HFF-Myc (cell line): ENCODE measurements at regions not wholly inside any gene's neighbourhood (a gene's known extent, or its start where the extent isn't known, plus 50 kb on each side); places are given as distances from the start of the nearest gene placed in this dataset.
A peak's percentile ranks its signal among the peaks of the same experiment; 100 is the strongest.

ENCODE experiments used
- DNase-seq: peaks from one replicate; pipeline ENCODE4 v3.0.0-alpha.2; 2011; ENCODE audit warnings: low read depth; ENCODE audit errors: extremely low read depth
- H3K4me3 ChIP-seq: replicated peaks from 2 replicates; pipeline ENCODE4 v1.5.1; 2011; ENCODE audit warnings: low read depth, mild to moderate bottlenecking, control low read depth, low read length
- TF ChIP-seq, protein P1 (sequence below): IDR thresholded peaks from 2 replicates; pipeline ENCODE4 v1.5.1; 2012; ENCODE audit warnings: mild to moderate bottlenecking, low read depth, low read length, control low read depth; ENCODE audit errors: missing control alignments

DNA sequence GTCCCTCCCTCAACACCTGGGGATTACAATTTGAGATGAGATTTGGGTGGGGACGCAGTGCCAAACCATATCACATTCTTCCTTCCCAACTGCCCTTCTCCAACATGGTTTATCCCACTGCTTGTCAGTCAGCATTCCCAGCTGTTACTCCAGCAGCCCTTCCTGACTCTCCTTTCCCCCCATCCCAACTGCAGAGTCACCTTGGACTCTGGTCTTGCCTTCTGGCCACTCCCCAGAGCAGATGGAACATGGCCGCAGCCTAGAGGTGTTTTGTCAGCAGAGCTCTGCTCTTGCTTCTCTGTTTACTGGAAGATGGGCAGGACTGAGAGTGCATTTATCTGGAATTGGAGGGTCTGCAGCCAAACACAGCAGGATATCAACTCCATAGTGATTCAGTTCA, 51.2 kb upstream of the MEX3C start:
- no peak for DNase-seq
- H3K4me3 ChIP-seq = no peak overlapping the region
- TF ChIP-seq, protein P1, sequence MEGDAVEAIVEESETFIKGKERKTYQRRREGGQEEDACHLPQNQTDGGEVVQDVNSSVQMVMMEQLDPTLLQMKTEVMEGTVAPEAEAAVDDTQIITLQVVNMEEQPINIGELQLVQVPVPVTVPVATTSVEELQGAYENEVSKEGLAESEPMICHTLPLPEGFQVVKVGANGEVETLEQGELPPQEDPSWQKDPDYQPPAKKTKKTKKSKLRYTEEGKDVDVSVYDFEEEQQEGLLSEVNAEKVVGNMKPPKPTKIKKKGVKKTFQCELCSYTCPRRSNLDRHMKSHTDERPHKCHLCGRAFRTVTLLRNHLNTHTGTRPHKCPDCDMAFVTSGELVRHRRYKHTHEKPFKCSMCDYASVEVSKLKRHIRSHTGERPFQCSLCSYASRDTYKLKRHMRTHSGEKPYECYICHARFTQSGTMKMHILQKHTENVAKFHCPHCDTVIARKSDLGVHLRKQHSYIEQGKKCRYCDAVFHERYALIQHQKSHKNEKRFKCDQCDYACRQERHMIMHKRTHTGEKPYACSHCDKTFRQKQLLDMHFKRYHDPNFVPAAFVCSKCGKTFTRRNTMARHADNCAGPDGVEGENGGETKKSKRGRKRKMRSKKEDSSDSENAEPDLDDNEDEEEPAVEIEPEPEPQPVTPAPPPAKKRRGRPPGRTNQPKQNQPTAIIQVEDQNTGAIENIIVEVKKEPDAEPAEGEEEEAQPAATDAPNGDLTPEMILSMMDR = no peak

DNA sequence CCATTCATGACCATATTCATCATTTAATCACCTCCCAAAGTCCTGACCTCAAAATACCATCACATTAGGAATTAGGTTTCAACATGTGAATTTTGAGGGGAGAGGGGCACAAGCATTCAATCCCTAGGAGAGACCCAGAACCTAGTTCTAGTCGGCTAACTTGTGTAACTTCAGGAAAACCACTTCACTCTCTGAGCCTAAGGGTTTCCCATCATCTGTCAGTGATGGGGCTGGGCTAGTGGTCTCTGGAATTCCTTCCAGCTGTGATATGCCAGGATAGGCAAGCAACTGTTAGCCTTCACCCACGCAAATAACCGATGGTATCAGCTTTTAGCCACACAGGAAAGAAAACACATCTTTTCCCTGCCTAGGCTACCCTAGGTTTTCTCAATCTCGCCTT, 52.5 kb upstream of the MEX3C start:
- TF ChIP-seq, protein P1 = no peak
- H3K4me3 ChIP-seq = no peak overlapping the region
- DNase-seq = no peak

DNA sequence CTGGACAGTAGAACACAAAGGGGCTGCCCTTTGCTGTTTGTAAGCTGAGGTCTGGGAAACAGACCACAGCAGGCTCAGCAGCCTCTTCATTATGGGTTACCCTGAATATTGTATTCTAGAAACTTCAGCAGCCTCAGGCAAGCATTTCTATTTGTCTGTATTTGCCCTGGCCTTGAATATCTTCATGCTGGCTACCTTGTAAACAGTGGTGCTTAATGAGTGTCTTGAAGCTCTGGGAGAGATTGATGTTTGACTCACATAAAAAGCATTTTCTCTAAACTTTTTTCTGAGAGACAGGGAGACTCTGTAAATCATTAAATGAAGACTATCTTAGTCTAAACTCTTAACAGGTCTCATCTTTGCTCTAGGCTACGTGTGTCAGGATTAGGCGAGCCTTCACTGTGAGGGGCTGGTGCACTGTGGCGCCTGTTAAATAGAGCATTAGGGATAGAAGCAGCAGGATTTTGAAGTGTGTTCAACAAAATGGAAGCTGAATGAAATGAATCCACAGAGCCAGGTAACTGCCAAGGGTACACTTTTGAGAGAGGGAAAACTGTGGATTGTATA, 53.1 kb upstream of the MEX3C start:
- H3K4me3 ChIP-seq = no peak overlapping the region
- TF ChIP-seq, protein P1 = no peak
- DNase-seq = no peak

DNA sequence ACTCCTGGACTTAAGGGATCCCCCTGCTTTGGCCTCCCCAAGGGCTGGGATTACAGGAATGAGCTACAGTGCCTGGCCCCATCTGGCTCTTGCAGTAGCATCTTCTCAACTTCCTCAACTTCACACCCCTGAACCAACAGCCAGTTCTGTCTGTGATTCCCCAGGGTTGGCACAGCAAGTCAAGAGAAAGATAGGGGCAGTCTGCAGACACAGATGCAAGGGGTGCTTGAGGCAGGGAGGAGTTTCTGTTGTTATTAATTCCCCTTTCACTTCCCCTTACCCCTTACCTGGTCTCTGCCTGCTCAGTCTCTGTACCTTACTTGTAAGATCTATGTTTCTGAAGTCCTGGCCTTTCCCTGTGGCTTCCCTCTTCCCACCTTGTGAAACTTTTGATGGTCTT, 54.1 kb upstream of the MEX3C start:
- no peak for DNase-seq
- TF ChIP-seq, protein P1 = no peak
- H3K4me3 ChIP-seq = no peak overlapping the region

DNA sequence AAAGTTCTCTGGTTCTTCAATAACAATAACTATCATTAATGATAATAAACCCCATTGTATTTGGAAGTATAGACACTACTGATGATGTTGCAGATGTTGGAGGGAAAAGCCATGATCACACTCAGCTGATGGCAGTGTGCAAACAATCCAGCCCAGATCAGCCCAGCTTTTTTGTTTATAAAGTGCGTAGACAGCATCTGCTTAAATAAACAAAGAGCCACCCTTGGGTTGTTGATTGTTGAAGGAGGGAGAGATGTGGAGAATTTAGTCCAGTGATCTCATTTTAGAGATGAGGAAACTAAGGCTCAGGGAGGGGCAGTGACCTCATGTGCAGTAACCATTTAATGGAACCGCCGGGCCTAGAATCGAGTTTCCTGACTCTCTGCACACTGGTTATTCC, 56.0 kb upstream of the MEX3C start:
- no peak for DNase-seq
- H3K4me3 ChIP-seq = no peak overlapping the region
- TF ChIP-seq, protein P1 = no peak

DNA sequence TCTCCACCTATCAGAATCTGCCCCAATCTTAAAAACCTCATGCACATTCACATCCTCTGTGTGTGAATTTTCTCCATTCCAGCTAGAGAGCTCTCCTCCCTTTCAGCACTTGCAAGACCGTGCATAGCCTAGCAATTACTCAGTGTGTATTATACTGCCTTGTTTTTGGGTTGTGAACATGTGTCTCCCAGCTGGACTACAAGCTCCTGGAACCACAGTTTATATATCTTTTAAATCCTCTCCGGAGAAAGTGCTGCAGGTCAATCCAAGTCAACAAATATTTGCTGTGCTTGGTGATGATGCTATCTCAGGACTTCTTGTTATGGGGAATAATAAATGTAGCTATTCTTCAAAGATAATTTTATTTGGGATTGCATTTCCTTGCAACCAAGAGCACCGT, 58.2 kb upstream of the MEX3C start:
- DNase-seq = peak; percentile 5
- TF ChIP-seq, protein P1 = no peak
- no peak overlapping the region for H3K4me3 ChIP-seq

DNA sequence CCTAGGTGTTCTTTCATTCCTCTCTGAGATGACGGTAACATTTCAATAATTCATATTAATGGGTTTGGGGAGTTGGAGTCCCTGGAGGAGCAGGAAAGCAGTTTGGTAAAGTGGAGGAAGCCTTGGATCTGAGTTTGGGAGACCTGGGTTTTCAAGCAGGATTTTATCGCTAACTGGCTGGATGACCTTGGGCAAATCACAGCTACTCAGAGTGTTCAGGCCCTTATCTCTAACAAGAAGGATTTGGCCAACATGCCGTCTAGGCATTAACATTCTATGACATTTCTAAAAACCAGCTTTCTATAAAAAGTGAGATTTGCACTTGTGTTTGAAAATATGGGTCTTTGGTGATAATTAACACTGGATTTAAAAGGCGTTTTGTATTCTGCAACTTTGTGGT, 59.7 kb upstream of the MEX3C start:
- no peak overlapping the region for H3K4me3 ChIP-seq
- TF ChIP-seq, protein P1 = no peak
- no peak for DNase-seq
